ENCODE measurements at regions not wholly inside any gene's neighbourhood (a gene's known extent, or its start where the extent isn't known, plus 50 kb on each side); places are given as distances from the start of the nearest gene placed in this dataset.

DNA sequence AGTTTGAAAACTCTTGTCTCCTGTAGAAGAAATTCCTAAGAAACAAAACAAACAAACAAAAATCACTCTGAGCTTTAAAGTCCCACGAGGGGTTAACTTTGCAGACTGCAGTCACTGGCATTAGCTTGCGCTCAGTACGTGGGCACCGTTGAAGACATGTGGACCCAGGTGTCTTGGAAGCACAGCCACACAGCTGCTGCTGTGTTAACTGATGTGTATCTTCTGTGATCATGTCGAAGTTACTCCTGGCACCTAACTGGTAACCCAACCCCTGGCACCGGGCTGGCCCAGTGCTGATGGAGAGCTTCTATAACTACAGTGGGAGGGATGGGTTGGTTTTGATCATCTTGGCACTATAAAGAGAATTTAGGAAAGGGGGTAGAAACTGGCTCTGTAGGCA is 51.6 kb upstream of the FHL2 start:
- TF ChIP-seq, protein P1, sequence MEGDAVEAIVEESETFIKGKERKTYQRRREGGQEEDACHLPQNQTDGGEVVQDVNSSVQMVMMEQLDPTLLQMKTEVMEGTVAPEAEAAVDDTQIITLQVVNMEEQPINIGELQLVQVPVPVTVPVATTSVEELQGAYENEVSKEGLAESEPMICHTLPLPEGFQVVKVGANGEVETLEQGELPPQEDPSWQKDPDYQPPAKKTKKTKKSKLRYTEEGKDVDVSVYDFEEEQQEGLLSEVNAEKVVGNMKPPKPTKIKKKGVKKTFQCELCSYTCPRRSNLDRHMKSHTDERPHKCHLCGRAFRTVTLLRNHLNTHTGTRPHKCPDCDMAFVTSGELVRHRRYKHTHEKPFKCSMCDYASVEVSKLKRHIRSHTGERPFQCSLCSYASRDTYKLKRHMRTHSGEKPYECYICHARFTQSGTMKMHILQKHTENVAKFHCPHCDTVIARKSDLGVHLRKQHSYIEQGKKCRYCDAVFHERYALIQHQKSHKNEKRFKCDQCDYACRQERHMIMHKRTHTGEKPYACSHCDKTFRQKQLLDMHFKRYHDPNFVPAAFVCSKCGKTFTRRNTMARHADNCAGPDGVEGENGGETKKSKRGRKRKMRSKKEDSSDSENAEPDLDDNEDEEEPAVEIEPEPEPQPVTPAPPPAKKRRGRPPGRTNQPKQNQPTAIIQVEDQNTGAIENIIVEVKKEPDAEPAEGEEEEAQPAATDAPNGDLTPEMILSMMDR (IDR thresholded peaks at IDR 0.05): no peak
- no peak for TF ChIP-seq EZH2 (IDR thresholded peaks at IDR 0.05; ENCODE audit: borderline replicate concordance, insufficient read depth, low read depth, low read length, poor library complexity, severe bottlenecking)
